Hepatocyte (in vitro differentiated cells): ENCODE measurements at regions not wholly inside any gene's neighbourhood (a gene's known extent, or its start where the extent isn't known, plus 50 kb on each side); places are given as distances from the start of the nearest gene placed in this dataset.

Source experiments
- DNase-seq: peaks from one replicate; pipeline ENCODE4 v3.0.0-alpha.2; 2016; ENCODE audit warnings: low spot score
- H2AFZ ChIP-seq: fragments of 200-600 bp; sonication (generic); 2 replicates; pipeline ENCODE4 v1.6.0; 2016; ENCODE audit warnings: antibody characterized with exemption, mild to moderate bottlenecking
- H3K27ac ChIP-seq: fragments of 200-600 bp; sonication (generic); 2 replicates; pipeline ENCODE4 v1.5.1; 2016; ENCODE audit warnings: mild to moderate bottlenecking
- H3K27me3 ChIP-seq: fragments of 200-600 bp; sonication (generic); 2 replicates; pipeline ENCODE4 v1.6.1; 2016
- H3K36me3 ChIP-seq: fragments of 200-600 bp; sonication (generic); replicated peaks from 2 replicates; pipeline ENCODE4 v1.5.1; 2016; ENCODE audit warnings: low read depth; ENCODE audit not compliant: insufficient read depth
- H3K4me1 ChIP-seq: fragments of 200-600 bp; sonication (generic); 2 replicates; pipeline ENCODE4 v1.5.1; 2016; ENCODE audit warnings: mild to moderate bottlenecking, moderate library complexity; ENCODE audit not compliant: insufficient read depth
- H3K4me2 ChIP-seq: fragments of 200-600 bp; sonication (generic); 2 replicates; pipeline ENCODE4 v1.6.0; 2016
- H3K4me3 ChIP-seq: fragments of 200-600 bp; sonication (generic); 2 replicates; pipeline ENCODE4 v1.5.1; 2016; ENCODE audit warnings: mild to moderate bottlenecking
- H3K79me2 ChIP-seq: fragments of 200-600 bp; sonication (generic); 2 replicates; pipeline ENCODE4 v1.6.0; 2017; ENCODE audit warnings: mild to moderate bottlenecking
- H3K9me2 ChIP-seq: fragments of 200-600 bp; sonication (generic); replicated peaks from 2 replicates; pipeline ENCODE4 v1.6.0; 2017; ENCODE audit warnings: mild to moderate bottlenecking; ENCODE audit not compliant: insufficient read depth
- H3K9me3 ChIP-seq: fragments of 200-600 bp; sonication (generic); 2 replicates; pipeline ENCODE4 v1.5.1; 2016; ENCODE audit warnings: low read depth, mild to moderate bottlenecking
- H4K20me1 ChIP-seq: fragments of 200-600 bp; sonication (generic); 2 replicates; pipeline ENCODE4 v1.6.0; 2016; ENCODE audit warnings: mild to moderate bottlenecking; ENCODE audit not compliant: insufficient read depth, poor library complexity, severe bottlenecking
- EZH2 ChIP-seq: fragments of 200-600 bp; sonication (generic); IDR thresholded peaks from 2 replicates; pipeline ENCODE4 v1.6.1; 2016; ENCODE audit warnings: antibody characterized with exemption, mild to moderate bottlenecking, borderline replicate concordance
- EZH2phosphoT487 ChIP-seq: fragments of 200-600 bp; sonication (generic); IDR thresholded peaks from one replicate; pipeline ENCODE4 v1.6.1; 2018; ENCODE audit warnings: antibody characterized with exemption, mild to moderate bottlenecking, low read depth, moderate library complexity; ENCODE audit not compliant: unreplicated experiment, severe bottlenecking
- WGBS: methylation state at CpG from one replicate; pipeline ENCODE4 v1.1.6; 2016; ENCODE audit warnings: low lambda C conversion rate; ENCODE audit errors: missing lambda C conversion rate; 5-methylcytosine and 5-hydroxymethylcytosine counted together
- TF ChIP-seq, protein P1 (sequence below): fragments of 200-600 bp; sonication (generic); IDR thresholded peaks from 2 replicates; pipeline ENCODE4 v1.5.1; 2016; ENCODE audit warnings: antibody characterized with exemption, mild to moderate bottlenecking; ENCODE audit not compliant: poor library complexity

DNA sequence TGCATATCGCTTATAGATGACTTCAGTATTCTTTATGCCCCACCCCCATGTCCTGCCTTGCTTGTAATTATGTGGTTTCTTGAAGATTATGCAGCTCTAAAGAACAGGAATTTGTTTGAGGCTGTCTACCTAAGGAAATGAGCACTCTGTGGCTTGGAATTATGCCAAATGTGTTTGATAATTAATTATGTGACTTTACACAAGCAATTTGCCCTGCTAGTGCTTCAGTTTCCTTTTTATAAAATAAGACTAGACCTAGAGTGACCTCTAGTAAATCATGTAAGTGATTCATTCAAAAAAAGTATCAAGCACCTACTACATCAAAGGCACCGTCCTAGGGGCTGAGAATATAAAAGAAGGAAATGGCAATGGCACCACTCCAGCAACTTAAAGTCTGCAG is 491.5 kb upstream of the KIRREL3 start:
- H3K79me2 ChIP-seq: no peaks in the 10 kb centered on the region
- H3K9me2 ChIP-seq: no peaks in the 10 kb centered on the region
- TF ChIP-seq, protein P1, sequence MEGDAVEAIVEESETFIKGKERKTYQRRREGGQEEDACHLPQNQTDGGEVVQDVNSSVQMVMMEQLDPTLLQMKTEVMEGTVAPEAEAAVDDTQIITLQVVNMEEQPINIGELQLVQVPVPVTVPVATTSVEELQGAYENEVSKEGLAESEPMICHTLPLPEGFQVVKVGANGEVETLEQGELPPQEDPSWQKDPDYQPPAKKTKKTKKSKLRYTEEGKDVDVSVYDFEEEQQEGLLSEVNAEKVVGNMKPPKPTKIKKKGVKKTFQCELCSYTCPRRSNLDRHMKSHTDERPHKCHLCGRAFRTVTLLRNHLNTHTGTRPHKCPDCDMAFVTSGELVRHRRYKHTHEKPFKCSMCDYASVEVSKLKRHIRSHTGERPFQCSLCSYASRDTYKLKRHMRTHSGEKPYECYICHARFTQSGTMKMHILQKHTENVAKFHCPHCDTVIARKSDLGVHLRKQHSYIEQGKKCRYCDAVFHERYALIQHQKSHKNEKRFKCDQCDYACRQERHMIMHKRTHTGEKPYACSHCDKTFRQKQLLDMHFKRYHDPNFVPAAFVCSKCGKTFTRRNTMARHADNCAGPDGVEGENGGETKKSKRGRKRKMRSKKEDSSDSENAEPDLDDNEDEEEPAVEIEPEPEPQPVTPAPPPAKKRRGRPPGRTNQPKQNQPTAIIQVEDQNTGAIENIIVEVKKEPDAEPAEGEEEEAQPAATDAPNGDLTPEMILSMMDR: no peak
- no peak for TF ChIP-seq EZH2phosphoT487
- TF ChIP-seq EZH2: no peak
- no peaks in the 10 kb centered on the region for H3K36me3 ChIP-seq
- 74% methylated on average over 2 of the region's 2 CpGs for WGBS
- H3K4me3 ChIP-seq: no peak overlapping the region
- no peak overlapping the region for H2AFZ ChIP-seq
- H3K9me3 ChIP-seq: no peaks in the 10 kb centered on the region
- H3K4me2 ChIP-seq: no peak overlapping the region
- H3K27ac ChIP-seq: no peak overlapping the region
- H3K4me1 ChIP-seq: no peaks in the 10 kb centered on the region
- H3K27me3 ChIP-seq: no peaks in the 10 kb centered on the region
- H4K20me1 ChIP-seq: no peaks in the 10 kb centered on the region
- DNase-seq: no peak

DNA sequence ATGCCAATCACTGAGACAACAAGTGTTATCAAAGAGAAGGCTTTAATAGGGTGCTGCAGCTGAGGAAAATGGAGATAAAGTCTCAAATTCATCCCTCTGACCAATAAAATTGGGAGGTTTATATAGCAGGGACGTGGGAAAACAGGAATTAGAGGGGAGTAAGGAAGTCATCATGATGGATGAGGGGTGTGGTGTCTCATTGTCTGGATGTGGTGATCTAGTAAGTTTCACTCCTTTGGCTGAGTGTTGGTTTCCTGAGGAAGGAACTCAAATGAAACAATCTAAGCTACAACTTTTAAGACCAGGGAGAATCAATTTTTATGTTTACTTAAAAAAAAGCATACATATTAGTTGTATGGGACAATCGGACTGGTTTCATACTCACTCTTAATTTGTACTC is 491.0 kb upstream of the KIRREL3 start:
- H2AFZ ChIP-seq: no peak overlapping the region
- H3K9me3 ChIP-seq: no peaks in the 10 kb centered on the region
- no peak for DNase-seq
- H3K79me2 ChIP-seq: no peaks in the 10 kb centered on the region
- H3K4me2 ChIP-seq: no peak overlapping the region
- H3K36me3 ChIP-seq: no peaks in the 10 kb centered on the region
- H3K27me3 ChIP-seq: no peaks in the 10 kb centered on the region
- H3K4me1 ChIP-seq: no peaks in the 10 kb centered on the region
- H3K9me2 ChIP-seq: no peaks in the 10 kb centered on the region
- H3K4me3 ChIP-seq: no peak overlapping the region
- TF ChIP-seq, protein P1: no peak
- no peak for TF ChIP-seq EZH2
- TF ChIP-seq EZH2phosphoT487: no peak
- no peak overlapping the region for H3K27ac ChIP-seq
- WGBS: 57% methylated on average over 2 of the region's 2 CpGs
- H4K20me1 ChIP-seq: no peaks in the 10 kb centered on the region

DNA sequence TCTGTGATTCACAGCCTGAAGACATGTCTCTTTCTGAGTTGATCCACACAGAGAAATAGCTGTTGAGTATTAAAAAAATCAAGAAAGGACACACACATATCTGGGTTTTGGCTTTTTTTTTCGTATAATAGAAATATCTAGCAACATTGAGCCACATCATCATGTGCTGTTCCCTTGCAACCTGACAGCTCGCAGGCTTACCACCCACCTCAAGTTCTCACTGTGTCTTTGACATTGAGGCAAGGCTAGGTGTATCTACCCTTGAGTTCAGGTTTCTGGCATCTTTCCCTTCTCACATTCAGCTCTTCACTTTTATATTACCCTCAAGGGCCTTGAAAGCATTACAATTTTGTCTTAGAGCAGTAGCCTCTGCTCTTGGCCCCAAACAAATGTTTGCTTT is 490.3 kb upstream of the KIRREL3 start:
- H3K9me3 ChIP-seq: no peaks in the 10 kb centered on the region
- no peak overlapping the region for H2AFZ ChIP-seq
- no peaks in the 10 kb centered on the region for H3K27me3 ChIP-seq
- H4K20me1 ChIP-seq: no peaks in the 10 kb centered on the region
- H3K36me3 ChIP-seq: no peaks in the 10 kb centered on the region
- WGBS: 77% methylated on average over 2 of the region's 2 CpGs
- TF ChIP-seq EZH2phosphoT487 (no peak), EZH2 (no peak)
- TF ChIP-seq, protein P1: no peak
- no peaks in the 10 kb centered on the region for H3K4me1 ChIP-seq
- no peaks in the 10 kb centered on the region for H3K79me2 ChIP-seq
- H3K9me2 ChIP-seq: no peaks in the 10 kb centered on the region
- no peak overlapping the region for H3K27ac ChIP-seq
- DNase-seq: no peak
- no peak overlapping the region for H3K4me3 ChIP-seq
- H3K4me2 ChIP-seq: no peak overlapping the region

DNA sequence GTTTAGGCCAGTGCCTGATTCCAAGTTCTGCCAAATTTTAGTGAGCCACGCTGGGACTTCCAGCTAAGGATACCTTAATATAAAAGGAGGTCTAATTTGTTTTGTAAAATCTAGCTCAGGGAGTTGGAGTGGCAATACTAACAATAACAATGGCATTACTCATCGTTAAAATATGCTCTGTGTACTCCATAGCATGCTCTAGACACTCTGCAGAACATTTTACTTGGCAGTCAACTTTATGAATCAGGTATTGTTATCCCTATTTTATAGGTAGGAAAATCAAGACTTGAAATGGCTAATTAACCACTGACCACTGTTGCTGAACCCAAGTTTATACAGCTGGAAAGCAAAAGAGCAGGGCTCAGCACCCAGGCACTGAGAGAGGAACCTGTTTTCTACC is 485.0 kb upstream of the KIRREL3 start:
- H3K27me3 ChIP-seq: no peaks in the 10 kb centered on the region
- H3K4me2 ChIP-seq: no peak overlapping the region
- TF ChIP-seq EZH2 (no peak), EZH2phosphoT487 (no peak)
- TF ChIP-seq, protein P1: no peak
- no peaks in the 10 kb centered on the region for H3K9me3 ChIP-seq
- WGBS: 67% methylated on average over 2 of the region's 2 CpGs
- H3K27ac ChIP-seq: no peak overlapping the region
- no peaks in the 10 kb centered on the region for H3K79me2 ChIP-seq
- no peak overlapping the region for H3K4me3 ChIP-seq
- DNase-seq: no peak
- H3K4me1 ChIP-seq: no peaks in the 10 kb centered on the region
- H4K20me1 ChIP-seq: no peaks in the 10 kb centered on the region
- no peak overlapping the region for H2AFZ ChIP-seq
- no peaks in the 10 kb centered on the region for H3K9me2 ChIP-seq
- no peaks in the 10 kb centered on the region for H3K36me3 ChIP-seq
